H1 (cell line): ENCODE measurements at regions not wholly inside any gene's neighbourhood (a gene's known extent, or its start where the extent isn't known, plus 50 kb on each side); places are given as distances from the start of the nearest gene placed in this dataset.

Experiments used
- GTF2F1 ChIP-seq: IDR thresholded peaks from 2 replicates; pipeline ENCODE4 v1.6.1; 2012; ENCODE audit warnings: low read depth, low read length, improper control_type of control experiment, borderline replicate concordance
- KDM1A ChIP-seq: fragments of 200-600, 300-600 bp; sonication (generic); IDR thresholded peaks from 2 replicates; pipeline ENCODE4 v1.7.1; 2016; ENCODE audit warnings: mild to moderate bottlenecking, low read length, borderline replicate concordance
- POU5F1 ChIP-seq: IDR thresholded peaks from 2 replicates; pipeline ENCODE4 v1.6.1; 2011; ENCODE audit warnings: low read depth, mild to moderate bottlenecking, low read length, moderate library complexity
- SRF ChIP-seq: IDR thresholded peaks from 2 replicates; pipeline ENCODE4 v1.6.1; 2011; ENCODE audit warnings: mild to moderate bottlenecking, low read depth, low read length, moderate library complexity
- SUZ12 ChIP-seq: fragments of 200-600 bp; sonication (generic); IDR thresholded peaks from 2 replicates; pipeline ENCODE4 v1.6.1; 2012; ENCODE audit warnings: mild to moderate bottlenecking, inconsistent platforms, low read length, moderate library complexity, mixed read lengths
- TAF1 ChIP-seq: IDR thresholded peaks from 2 replicates; pipeline ENCODE4 v1.6.1; 2011; ENCODE audit warnings: mild to moderate bottlenecking, low read depth, low read length
- TF ChIP-seq, protein P1 (sequence below): fragments of 300-600 bp; sonication (generic); IDR thresholded peaks from 2 replicates; pipeline ENCODE4 v1.7.1; 2012; ENCODE audit warnings: low read length, moderate library complexity, mild to moderate bottlenecking, inconsistent platforms; ENCODE audit not compliant: insufficient replicate concordance

DNA sequence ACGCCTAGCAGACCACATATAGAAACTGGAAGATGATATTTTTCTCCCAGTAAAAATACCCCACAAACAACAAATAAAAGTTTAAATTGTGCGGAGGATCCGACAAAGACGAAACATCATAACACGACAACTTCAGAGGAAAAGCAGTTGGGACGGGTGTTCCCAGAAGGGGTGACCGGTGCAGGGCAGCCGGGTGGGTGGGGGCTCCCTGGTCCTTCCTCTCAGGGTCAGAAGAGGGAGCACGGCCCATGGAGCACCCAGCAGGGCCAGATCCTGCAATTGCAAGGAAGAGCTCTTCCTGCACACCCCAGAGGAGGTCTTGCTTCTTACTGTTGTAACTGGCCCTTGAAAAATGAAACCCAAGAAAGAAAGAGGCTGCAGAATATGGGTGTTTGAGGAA, 608.5 kb upstream of the MKI67 start (continued):
- TF ChIP-seq, protein P1, sequence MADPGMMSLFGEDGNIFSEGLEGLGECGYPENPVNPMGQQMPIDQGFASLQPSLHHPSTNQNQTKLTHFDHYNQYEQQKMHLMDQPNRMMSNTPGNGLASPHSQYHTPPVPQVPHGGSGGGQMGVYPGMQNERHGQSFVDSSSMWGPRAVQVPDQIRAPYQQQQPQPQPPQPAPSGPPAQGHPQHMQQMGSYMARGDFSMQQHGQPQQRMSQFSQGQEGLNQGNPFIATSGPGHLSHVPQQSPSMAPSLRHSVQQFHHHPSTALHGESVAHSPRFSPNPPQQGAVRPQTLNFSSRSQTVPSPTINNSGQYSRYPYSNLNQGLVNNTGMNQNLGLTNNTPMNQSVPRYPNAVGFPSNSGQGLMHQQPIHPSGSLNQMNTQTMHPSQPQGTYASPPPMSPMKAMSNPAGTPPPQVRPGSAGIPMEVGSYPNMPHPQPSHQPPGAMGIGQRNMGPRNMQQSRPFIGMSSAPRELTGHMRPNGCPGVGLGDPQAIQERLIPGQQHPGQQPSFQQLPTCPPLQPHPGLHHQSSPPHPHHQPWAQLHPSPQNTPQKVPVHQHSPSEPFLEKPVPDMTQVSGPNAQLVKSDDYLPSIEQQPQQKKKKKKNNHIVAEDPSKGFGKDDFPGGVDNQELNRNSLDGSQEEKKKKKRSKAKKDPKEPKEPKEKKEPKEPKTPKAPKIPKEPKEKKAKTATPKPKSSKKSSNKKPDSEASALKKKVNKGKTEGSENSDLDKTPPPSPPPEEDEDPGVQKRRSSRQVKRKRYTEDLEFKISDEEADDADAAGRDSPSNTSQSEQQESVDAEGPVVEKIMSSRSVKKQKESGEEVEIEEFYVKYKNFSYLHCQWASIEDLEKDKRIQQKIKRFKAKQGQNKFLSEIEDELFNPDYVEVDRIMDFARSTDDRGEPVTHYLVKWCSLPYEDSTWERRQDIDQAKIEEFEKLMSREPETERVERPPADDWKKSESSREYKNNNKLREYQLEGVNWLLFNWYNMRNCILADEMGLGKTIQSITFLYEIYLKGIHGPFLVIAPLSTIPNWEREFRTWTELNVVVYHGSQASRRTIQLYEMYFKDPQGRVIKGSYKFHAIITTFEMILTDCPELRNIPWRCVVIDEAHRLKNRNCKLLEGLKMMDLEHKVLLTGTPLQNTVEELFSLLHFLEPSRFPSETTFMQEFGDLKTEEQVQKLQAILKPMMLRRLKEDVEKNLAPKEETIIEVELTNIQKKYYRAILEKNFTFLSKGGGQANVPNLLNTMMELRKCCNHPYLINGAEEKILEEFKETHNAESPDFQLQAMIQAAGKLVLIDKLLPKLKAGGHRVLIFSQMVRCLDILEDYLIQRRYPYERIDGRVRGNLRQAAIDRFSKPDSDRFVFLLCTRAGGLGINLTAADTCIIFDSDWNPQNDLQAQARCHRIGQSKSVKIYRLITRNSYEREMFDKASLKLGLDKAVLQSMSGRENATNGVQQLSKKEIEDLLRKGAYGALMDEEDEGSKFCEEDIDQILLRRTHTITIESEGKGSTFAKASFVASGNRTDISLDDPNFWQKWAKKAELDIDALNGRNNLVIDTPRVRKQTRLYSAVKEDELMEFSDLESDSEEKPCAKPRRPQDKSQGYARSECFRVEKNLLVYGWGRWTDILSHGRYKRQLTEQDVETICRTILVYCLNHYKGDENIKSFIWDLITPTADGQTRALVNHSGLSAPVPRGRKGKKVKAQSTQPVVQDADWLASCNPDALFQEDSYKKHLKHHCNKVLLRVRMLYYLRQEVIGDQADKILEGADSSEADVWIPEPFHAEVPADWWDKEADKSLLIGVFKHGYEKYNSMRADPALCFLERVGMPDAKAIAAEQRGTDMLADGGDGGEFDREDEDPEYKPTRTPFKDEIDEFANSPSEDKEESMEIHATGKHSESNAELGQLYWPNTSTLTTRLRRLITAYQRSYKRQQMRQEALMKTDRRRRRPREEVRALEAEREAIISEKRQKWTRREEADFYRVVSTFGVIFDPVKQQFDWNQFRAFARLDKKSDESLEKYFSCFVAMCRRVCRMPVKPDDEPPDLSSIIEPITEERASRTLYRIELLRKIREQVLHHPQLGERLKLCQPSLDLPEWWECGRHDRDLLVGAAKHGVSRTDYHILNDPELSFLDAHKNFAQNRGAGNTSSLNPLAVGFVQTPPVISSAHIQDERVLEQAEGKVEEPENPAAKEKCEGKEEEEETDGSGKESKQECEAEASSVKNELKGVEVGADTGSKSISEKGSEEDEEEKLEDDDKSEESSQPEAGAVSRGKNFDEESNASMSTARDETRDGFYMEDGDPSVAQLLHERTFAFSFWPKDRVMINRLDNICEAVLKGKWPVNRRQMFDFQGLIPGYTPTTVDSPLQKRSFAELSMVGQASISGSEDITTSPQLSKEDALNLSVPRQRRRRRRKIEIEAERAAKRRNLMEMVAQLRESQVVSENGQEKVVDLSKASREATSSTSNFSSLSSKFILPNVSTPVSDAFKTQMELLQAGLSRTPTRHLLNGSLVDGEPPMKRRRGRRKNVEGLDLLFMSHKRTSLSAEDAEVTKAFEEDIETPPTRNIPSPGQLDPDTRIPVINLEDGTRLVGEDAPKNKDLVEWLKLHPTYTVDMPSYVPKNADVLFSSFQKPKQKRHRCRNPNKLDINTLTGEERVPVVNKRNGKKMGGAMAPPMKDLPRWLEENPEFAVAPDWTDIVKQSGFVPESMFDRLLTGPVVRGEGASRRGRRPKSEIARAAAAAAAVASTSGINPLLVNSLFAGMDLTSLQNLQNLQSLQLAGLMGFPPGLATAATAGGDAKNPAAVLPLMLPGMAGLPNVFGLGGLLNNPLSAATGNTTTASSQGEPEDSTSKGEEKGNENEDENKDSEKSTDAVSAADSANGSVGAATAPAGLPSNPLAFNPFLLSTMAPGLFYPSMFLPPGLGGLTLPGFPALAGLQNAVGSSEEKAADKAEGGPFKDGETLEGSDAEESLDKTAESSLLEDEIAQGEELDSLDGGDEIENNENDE = no peak
- TF ChIP-seq KDM1A = no peak
- TF ChIP-seq SRF = no peak
- no peak for TF ChIP-seq SUZ12
- TF ChIP-seq POU5F1 = no peak
- TF ChIP-seq TAF1 = no peak
- no peak for TF ChIP-seq GTF2F1
